ENCODE measurements at regions not wholly inside any gene's neighbourhood (a gene's known extent, or its start where the extent isn't known, plus 50 kb on each side); places are given as distances from the start of the nearest gene placed in this dataset.

- TF ChIP-seq KAT2A (conservative IDR thresholded peaks at IDR 0.05; ENCODE audit: control insufficient read depth, low read depth, low read length) (no peak), SREBF2 (IDR thresholded peaks at IDR 0.05; ENCODE audit: low read length) (no peak), PBX3 (IDR thresholded peaks at IDR 0.05; ENCODE audit: insufficient replicate concordance, low read depth, low read length) (no peak), RELB (IDR thresholded peaks at IDR 0.05; ENCODE audit: low read depth) (peak; percentile 75; the same call in 1 of the 2 replicates), POLR2A (IDR thresholded peaks at IDR 0.05; ENCODE audit: low read depth, low read length) (peak; percentile 78), SIX5 (IDR thresholded peaks at IDR 0.05; ENCODE audit: low read depth, low read length, severe bottlenecking) (no peak), RB1 (IDR thresholded peaks at IDR 0.05; ENCODE audit: borderline replicate concordance) (no peak), HDGF (IDR thresholded peaks at IDR 0.05) (no peak), HDAC6 (IDR thresholded peaks at IDR 0.05; ENCODE audit: unreplicated experiment) (no peak), USF1 (IDR thresholded peaks at IDR 0.05; ENCODE audit: borderline replicate concordance, extremely low read length, insufficient read depth, low read depth, low read length) (no peak), EGR1 (IDR thresholded peaks at IDR 0.05; ENCODE audit: borderline replicate concordance in 1 of 2, low read depth in 2 of 2, low read length in 2 of 2) (no peak), RELA (IDR thresholded peaks at IDR 0.05; ENCODE audit: borderline replicate concordance, partially characterized antibody) (no peak), PAX5 (IDR thresholded peaks at IDR 0.05; ENCODE audit: borderline replicate concordance, low read depth, low read length) (peak; percentile 62; the same call in 1 of the 2 replicates), EP300 (IDR thresholded peaks at IDR 0.05; ENCODE audit: borderline replicate concordance in 1 of 2, control insufficient read depth in 1 of 2, low read depth in 2 of 2, low read length in 2 of 2) (peak; percentile 65 to 72; a peak in 2 of 4 replicates), MYC (IDR thresholded peaks at IDR 0.05; ENCODE audit: insufficient read depth, insufficient read length, insufficient replicate concordance, low read length, severe bottlenecking) (no peak), YY1 (IDR thresholded peaks at IDR 0.05; ENCODE audit: low read depth, low read length) (peak; percentile 80), JUNB (IDR thresholded peaks at IDR 0.05) (peak; percentile 76), SMAD1 (IDR thresholded peaks at IDR 0.05; ENCODE audit: low read depth, partially characterized antibody) (no peak), BCL3 (IDR thresholded peaks at IDR 0.05; ENCODE audit: borderline replicate concordance, insufficient read depth, low read depth, low read length, poor library complexity, severe bottlenecking) (no peak), CHD4 (IDR thresholded peaks at IDR 0.05) (no peak), SRF (IDR thresholded peaks at IDR 0.05; ENCODE audit: low read depth in 2 of 2, low read length in 2 of 2) (no peak), ZBED1 (IDR thresholded peaks at IDR 0.05; ENCODE audit: borderline replicate concordance) (no peak), CHD1 (IDR thresholded peaks at IDR 0.05; ENCODE audit: low read depth, low read length) (no peak), POLR2AphosphoS5 (IDR thresholded peaks at IDR 0.05; ENCODE audit: low read length) (peak; percentile 93), RUNX3 (IDR thresholded peaks at IDR 0.05; ENCODE audit: low read length) (peak; percentile 97), SP1 (IDR thresholded peaks at IDR 0.05; ENCODE audit: low read depth, low read length) (peak; percentile 69)
Observed at GRCh38 chr12:89880690-89881350, 172.2 kb upstream of the ATP2B1 start (continued).

All from GM12878 (cell line).